T-helper 2 cell (primary cell): ENCODE measurements at regions not wholly inside any gene's neighbourhood (a gene's known extent, or its start where the extent isn't known, plus 50 kb on each side); places are given as distances from the start of the nearest gene placed in this dataset.

ENCODE experiments used
- DNase-seq, 5 experiments: peaks; one replicate each; pipeline versions ENCODE4 v3.0.0 to v3.0.0-alpha.2; 2012 to 2022

GRCh38 chr15:95091444-95091843 lies 860.1 kb downstream of the MCTP2 start:
- DNase-seq = no peak

GRCh38 chr15:95095250-95095649 lies 863.9 kb downstream of the MCTP2 start:
- no peak for DNase-seq

DNA sequence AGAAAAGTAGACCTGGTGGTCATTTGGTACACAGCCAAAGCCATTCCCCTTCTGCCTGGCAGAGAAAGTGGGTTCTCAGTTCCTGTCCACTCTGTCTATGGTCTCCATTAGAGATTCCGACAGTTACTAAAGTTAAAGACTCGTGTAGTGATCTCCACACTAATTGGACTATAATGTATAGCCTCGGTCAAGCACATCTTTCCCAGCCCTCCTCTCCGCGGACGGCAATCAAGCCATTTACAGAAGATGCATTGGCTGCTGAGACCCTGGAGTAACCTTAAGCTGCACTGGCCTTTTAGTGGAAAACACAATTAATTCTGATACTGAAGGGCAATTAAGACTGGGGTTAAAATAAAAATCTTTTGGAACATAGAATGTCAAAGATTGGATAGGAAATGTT lies 865.3 kb downstream of the MCTP2 start:
- DNase-seq = no peak

GRCh38 chr15:95097361-95097760 lies 866.0 kb downstream of the MCTP2 start:
- no peak for DNase-seq

DNA sequence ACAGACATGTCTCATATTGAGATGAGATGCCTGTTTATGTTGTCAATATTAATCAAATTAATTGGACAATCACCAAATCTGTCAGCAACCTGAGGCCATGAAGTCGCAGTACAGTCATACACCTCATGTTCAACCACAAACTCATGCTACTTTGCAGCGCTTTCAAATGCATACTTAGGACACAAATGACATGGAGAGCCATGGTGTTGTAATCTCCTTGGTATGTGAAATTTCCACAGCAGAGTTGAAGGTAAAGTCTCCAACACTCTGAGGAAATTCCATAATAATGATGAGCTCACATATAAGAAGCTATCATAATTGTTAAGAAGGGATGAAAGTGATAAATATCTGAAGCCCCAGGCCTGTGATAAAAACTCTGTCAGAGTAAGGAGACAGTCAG lies 873.9 kb downstream of the MCTP2 start:
- no peak for DNase-seq

DNA sequence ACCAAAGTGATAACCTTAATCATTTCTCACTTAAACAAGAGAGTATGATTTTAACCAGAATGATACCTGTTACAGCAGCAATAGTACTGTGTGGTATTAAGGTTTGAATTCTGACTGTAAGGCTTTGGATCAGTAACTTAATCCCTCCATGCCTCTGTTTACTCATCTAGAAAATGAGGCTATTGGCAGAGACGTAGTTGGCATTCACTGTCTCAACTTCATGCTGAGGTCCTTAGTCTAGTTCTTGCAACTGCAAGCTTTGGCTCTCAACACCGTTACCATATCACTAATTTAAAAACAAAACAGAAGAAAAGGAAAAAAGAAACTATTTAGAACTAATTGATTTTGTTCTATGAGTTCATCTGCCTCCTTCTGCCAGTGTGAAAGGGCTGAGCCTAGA lies 875.4 kb downstream of the MCTP2 start:
- no peak for DNase-seq

DNA sequence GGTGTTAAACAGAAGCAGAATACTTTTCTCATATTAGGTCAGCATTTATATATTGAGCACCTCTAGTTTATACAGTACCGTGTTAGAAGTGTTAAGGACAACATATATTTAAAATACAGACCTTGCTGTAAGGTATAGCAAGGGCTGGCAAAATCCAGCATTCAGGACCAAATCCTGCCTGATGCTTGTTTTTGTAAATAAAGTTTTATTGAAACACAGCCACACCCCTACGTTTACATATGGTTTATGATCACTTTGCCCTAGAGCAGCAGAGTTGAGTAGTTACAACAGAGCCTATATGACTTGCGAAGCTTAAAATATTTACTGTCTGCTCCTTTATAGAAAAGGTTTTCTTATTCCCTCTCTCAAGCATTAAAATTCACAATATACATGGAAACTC lies 877.3 kb downstream of the MCTP2 start:
- no peak for DNase-seq

GRCh38 chr15:95111969-95112368 lies 880.6 kb downstream of the MCTP2 start:
- DNase-seq = no peak

DNA sequence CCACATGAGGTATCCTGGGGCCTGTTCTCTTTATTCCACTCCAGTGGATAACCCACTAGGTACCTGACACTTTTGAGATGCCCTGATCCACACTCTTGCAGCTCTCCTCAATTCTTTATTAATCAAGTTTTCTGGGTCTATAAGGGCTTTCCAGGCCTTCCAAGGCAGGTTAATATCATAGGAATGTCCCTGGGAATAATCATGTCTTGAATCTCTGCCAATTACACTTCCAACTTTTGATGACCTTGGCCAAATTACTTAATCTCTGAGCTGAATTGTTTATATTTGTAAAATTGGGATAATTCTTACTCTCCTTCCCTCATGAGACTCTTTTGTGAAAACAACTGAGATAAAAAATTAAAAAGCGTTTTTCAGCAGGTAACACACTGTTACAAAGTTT lies 881.7 kb downstream of the MCTP2 start:
- DNase-seq = no peak

- no peak for DNase-seq
These were observed 887.8 kb downstream of the MCTP2 start for GRCh38 chr15:95119041-95119610.

GRCh38 chr15:95120595-95120994 lies 889.2 kb downstream of the MCTP2 start:
- no peak for DNase-seq

DNA sequence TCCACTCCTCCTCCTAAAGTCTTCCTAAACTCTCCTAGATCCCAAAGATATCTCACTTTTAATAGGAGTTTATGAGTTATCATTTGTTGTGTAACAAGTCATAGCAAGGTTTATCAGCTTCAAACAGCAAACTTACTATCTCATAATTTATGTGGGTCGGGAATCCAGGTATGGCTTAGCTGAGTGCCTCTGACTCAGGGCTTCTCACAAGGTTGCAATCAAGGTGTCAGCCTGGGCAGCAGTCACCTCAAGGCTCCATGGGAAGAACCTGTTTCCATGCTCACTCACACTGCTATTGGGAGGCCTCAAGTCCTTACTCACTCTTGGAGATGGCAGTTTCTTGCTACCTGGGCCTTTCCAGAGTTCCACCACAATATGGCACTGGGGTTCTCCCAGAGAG lies 889.8 kb downstream of the MCTP2 start:
- DNase-seq = no peak

DNA sequence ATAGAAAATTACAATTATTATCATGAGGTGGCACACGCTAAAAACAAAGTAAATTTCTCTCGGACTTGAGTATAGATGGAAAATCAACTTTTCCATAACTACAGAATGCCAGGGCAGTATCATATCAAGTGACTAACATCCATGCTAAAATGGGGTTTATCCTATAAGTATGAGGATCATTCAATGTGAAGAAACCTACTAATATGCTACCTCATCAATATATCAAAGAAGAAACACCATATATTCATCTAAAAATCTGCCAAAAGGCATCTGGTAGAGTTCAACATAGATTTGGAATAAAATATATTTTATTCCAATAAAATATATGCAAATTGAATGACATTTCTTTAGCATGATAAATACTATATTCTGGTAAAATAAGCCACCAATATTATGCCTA lies 894.4 kb downstream of the MCTP2 start:
- no peak for DNase-seq

DNA sequence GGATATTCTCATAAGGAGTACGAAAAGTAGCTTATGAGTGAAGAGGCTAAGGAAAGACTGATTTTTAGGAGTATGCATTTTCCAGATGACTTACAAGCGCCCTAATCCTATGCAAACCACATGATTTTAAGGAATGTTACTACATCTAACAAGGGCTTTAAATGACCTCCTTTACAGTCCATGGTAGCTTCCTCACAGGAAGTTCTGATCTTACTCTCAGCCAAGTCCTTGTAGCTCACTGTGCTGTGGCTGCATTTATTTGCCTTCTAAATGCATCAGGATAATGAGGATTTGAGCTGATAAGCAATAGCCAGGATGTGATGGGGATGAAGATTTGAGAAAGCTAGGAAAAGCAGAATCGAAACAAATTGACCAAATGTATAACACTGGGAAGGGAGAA lies 896.0 kb downstream of the MCTP2 start:
- no peak for DNase-seq

GRCh38 chr15:95129574-95129973 lies 898.2 kb downstream of the MCTP2 start:
- no peak for DNase-seq

DNA sequence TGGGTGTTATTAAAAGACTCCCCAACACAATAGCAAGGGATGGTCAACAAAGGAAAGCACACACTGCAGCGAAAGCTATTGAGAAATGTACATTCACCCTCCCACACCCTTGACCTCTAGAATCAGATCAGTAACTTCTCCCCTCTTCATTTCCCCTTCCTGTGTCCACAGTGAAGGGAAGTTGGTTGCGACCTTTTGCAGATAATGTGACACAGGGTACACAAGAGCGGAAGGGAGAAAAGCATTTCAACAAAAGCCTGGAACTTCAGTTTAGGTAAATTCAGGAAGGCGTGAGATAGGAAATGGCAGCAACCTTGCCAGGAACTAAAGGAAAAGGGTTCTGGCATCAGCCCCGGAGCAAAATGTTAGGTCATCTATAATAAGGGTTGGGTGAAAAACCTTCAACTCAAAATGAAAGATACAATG lies 899.8 kb downstream of the MCTP2 start:
- no peak for DNase-seq

GRCh38 chr15:95132774-95133173 lies 901.4 kb downstream of the MCTP2 start:
- DNase-seq = no peak

- no peak for DNase-seq
These were observed 903.2 kb downstream of the MCTP2 start for GRCh38 chr15:95134431-95135110.

DNA sequence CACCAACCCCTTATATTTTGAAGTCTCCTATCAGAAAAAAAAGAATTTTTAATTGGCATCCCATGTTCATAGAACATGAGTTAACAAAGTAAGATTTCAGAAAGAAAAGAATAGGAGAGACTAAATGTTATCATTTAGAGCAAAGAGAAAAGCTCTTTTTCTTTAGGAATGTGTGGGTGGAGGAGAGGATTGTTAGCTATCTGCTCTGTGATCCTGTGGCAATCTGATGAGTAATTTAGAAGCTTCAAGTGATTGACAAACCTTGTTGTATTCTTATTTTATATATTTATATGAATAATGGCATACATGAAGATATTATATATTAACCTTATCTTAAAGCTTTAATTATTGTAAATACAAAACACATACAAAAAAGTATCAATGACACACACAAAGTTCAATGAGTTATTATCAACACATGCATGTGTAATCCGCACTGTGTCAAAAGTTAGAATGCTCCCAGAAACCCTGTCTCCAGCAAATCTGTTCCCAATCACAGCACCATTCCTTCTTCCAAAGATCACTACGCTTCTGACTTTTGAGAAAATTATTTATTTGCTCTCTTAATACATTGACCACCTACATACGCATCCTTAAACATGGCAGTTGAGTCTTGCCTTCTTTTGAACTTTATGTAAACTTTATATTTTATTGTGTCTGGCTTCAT lies 907.4 kb downstream of the MCTP2 start:
- no peak for DNase-seq

- no peak for DNase-seq
These were observed 910.1 kb downstream of the MCTP2 start for GRCh38 chr15:95141486-95141885.

DNA sequence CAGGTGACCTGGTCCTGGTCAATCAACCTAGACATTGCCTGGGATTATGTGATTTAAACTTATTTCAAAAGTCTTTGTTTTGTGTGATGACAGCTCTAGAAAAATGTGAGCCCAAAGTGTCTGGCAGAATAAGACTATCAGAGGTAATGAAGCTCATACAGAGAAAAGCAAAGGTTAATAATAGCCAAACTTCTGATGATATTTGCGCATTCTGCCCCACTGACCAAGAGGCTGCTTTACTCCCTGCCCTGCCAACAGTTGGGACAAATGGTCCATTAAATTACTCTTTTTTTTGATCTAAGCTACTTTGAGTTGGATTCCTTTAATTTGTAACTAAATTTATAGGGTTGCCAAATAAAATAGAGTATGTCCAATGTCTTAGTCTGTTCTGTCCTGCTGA lies 911.2 kb downstream of the MCTP2 start:
- DNase-seq = no peak

GRCh38 chr15:95146481-95146880 lies 915.1 kb downstream of the MCTP2 start:
- no peak for DNase-seq

GRCh38 chr15:95148183-95148582 lies 916.8 kb downstream of the MCTP2 start:
- no peak for DNase-seq

DNA sequence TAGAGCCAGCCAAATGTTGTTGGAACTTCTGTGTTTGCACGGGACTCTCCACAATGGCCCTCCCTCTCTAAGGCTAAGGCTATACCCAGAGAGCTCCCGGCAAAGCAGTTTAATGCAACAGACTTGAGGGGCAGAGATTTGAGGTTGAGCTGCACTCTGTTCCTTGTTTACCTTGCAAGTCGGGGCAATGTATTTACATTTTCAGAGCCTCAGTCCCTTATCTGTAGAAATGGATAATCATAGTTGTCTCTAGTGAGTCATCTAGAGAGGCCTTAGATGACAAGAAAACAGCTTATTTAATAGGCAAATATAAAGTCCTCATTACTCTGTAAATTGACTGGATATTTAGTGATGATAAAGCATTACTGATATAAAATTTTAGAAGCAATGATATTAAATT lies 917.7 kb downstream of the MCTP2 start:
- no peak for DNase-seq

GRCh38 chr15:95149771-95150170 lies 918.4 kb downstream of the MCTP2 start:
- DNase-seq = no peak
